Heart right ventricle (tissue), 16 donors: ENCODE measurements at regions not wholly inside any gene's neighbourhood (a gene's known extent, or its start where the extent isn't known, plus 50 kb on each side); places are given as distances from the start of the nearest gene placed in this dataset.

Experiments used
- ATAC-seq, 8 donors: fragments of 200-7000 bp; cut with Tn5 transposase; one replicate each; pipeline ENCODE4 v1.9.1; 2020; ENCODE audit warnings: mild to moderate bottlenecking in 8 of 8, moderate library complexity in 8 of 8, moderate number of reproducible peaks in 1 of 8
- DNase-seq, 2 donors: peaks; one replicate each; pipeline ENCODE4 v3.0.0-alpha.2; 2020
- H3K27ac ChIP-seq, 10 donors: fragments of 200-600 bp; sonication (generic) in 2 of 10; one replicate each; pipeline versions ENCODE4 v1.5.0 to v1.8.0; 2020 to 2022; ENCODE audit warnings: mild to moderate bottlenecking in 3 of 10
- H3K27me3 ChIP-seq, 7 donors: fragments of 200-600 bp; one replicate each; pipeline ENCODE4 v1.8.0; 2021 to 2022; ENCODE audit warnings: mild to moderate bottlenecking in 2 of 7
- H3K36me3 ChIP-seq, 9 donors: fragments of 200-600 bp; sonication (generic) in 1 of 9; one replicate each; pipeline versions ENCODE4 v1.5.0 to v1.8.0; 2020 to 2022; ENCODE audit warnings: mild to moderate bottlenecking in 2 of 9
- H3K4me1 ChIP-seq, 9 donors: fragments of 200-600 bp; sonication (generic) in 1 of 9; one replicate each; pipeline versions ENCODE4 v1.5.0 to v1.8.0; 2020 to 2022; ENCODE audit warnings: mild to moderate bottlenecking in 4 of 9
- H3K4me3 ChIP-seq, 10 donors: fragments of 200-600 bp; sonication (generic) in 2 of 10; one replicate each; pipeline versions ENCODE4 v1.5.0 to v1.8.0; 2020 to 2022; ENCODE audit warnings: mild to moderate bottlenecking in 7 of 10, moderate library complexity in 2 of 10
- H3K9me3 ChIP-seq, 11 donors: fragments of 200-600 bp in 10 of 11; sonication (generic) in 2 of 11; one replicate each; pipeline versions ENCODE4 v1.5.0 to v1.8.0; 2013 to 2022; ENCODE audit warnings: mild to moderate bottlenecking in 2 of 11, control low read depth in 1 of 11, moderate library complexity in 1 of 11
- CTCF ChIP-seq, 9 donors: fragments of 200-600 bp; sonication (generic) in 2 of 9; IDR thresholded peaks; one replicate each; pipeline versions ENCODE4 v1.5.0 to v1.8.0; 2021 to 2022; ENCODE audit warnings: antibody characterized with exemption in 9 of 9, mild to moderate bottlenecking in 5 of 9, moderate library complexity in 1 of 9
- WGBS, 2 donors: extraction: QIAGEN DNeasy Blood & Tissue Kit; methylation state at CpG; one replicate each; pipeline ENCODE4 v1.1.7; 2013; ENCODE audit warnings: inconsistent platforms in 1 of 2; 5-methylcytosine and 5-hydroxymethylcytosine counted together
- intact Hi-C, 10 donors: fragments of 100-400 bp; cut with DNase I; formaldehyde crosslinking; loops; one replicate each; pipeline versions ENCODE4 v1.11.1 to v1.14.2; 2022
- donor health status: Arrhythmogenic right ventricular cardiomyopathy.
- donor health status: ischemic (EF 13 %, LVEDD 7.1; RV severe dilation, severe dysfunction).
- donor health status: healthy with polysubstance abuse.
- donor health status: DM: no; HTN: yes; CAD: no.
- donor health status: DM: no; HTN: no; CAD: no.
- donor health status: ischemic (EF 25% LVEDD 6.9; RV normal size, moderate dysfunction).
- donor health status: ischemic (EF 25% LVEDD 5.7; RV mildly dilated, moderate dysfunction).
- donor health status: healthy.
- donor health status: DM: yes; HTN: yes; CAD: no.
- donor health status: Ischemic cardiomyopathy.
- donor health status: ischemic (EF 35%, LVEDD 5.7; RV mildly dilated, moderate dysfunction).
- donor health status: nonischemic (EF 11% LVEDD 7.7; RV severe dilation, severe dysfunction).
- donor health status: DM: yes; HTN: yes; CAD: no.
- donor health status: PGD.
- donor health status: ischemic (EF 29% LVEDD 5.4; RV normal size, mild dysfunction).
- donor health status: nonischemic (EF 23%, LVEDD 6.1; RV moderate dilation, normal function).

- Histone ChIP-seq H3K9me3 (no peaks in the 10 kb centered on the region), H3K4me3 (no peak overlapping the region), H3K4me1 (peaks cover 0 to 18% (median 0%) of the 10 kb centered on the region in 9 donors), H3K27me3 (peaks cover 0 to 26% (median under 1%) of the 10 kb centered on the region in 7 donors), H3K27ac (no peak overlapping the region), H3K36me3 (no peaks in the 10 kb centered on the region)
- TF ChIP-seq CTCF (IDR thresholded peaks at IDR 0.05), result no peak
- intact Hi-C loops, result no loop called here
- WGBS, 2 donors, result 52 to 57% methylated on average over 7 of the region's 7 CpGs
- no peak for ATAC-seq
- no peak for DNase-seq
Measured at GRCh38 chr6:1502041-1502440, 107.7 kb upstream of the FOXC1 start.

- Histone ChIP-seq H3K4me1 (peaks cover 0 to 12% (median 0%) of the 10 kb centered on the region in 9 donors), H3K27ac (no peak overlapping the region), H3K4me3 (no peak overlapping the region), H3K36me3 (no peaks in the 10 kb centered on the region), H3K9me3 (no peaks in the 10 kb centered on the region), H3K27me3 (peaks cover 0 to 34% (median 3%) of the 10 kb centered on the region in 7 donors)
- intact Hi-C loops, result no loop called here
- WGBS, 2 donors, result 34 to 57% methylated on average over 3 of the region's 3 CpGs
- ATAC-seq (peak in 2 of 8 donors; percentile 22 to 42), DNase-seq (no peak)
- TF ChIP-seq CTCF (IDR thresholded peaks at IDR 0.05), result no peak
Measured at GRCh38 chr6:1503811-1504210, 105.9 kb upstream of the FOXC1 start.

- TF ChIP-seq CTCF (IDR thresholded peaks at IDR 0.05), result no peak
- Histone ChIP-seq H3K27me3 (peaks cover 0 to 37% (median 3%) of the 10 kb centered on the region in 7 donors), H3K9me3 (no peaks in the 10 kb centered on the region), H3K27ac (no peak overlapping the region), H3K36me3 (no peaks in the 10 kb centered on the region), H3K4me1 (peaks cover 0 to 12% (median 0%) of the 10 kb centered on the region in 9 donors), H3K4me3 (no peak overlapping the region)
- ATAC-seq (peak in 3 of 8 donors; percentile 16 to 27 (median 23)), DNase-seq (no peak)
- 47 to 59% methylated on average over 10 of the region's 10 CpGs for WGBS, 2 donors
- intact Hi-C loops, result no loop called here
Measured at GRCh38 chr6:1504465-1504864, 105.2 kb upstream of the FOXC1 start.

- ATAC-seq (no peak), DNase-seq (no peak)
- Histone ChIP-seq H3K4me3 (no peak overlapping the region), H3K27ac (no peak overlapping the region), H3K4me1 (peaks cover 0 to 12% (median 0%) of the 10 kb centered on the region in 9 donors), H3K9me3 (no peaks in the 10 kb centered on the region), H3K36me3 (no peaks in the 10 kb centered on the region), H3K27me3 (peaks cover 0 to 40% (median 5%) of the 10 kb centered on the region in 7 donors)
- intact Hi-C loops, result no loop called here
- no peak for TF ChIP-seq CTCF (IDR thresholded peaks at IDR 0.05)
- 90 to 95% methylated on average over 6 of the region's 6 CpGs for WGBS, 2 donors
Measured at GRCh38 chr6:1507251-1507650, 102.5 kb upstream of the FOXC1 start.
